Astrocyte of the spinal cord (primary cell): ENCODE measurements at regions not wholly inside any gene's neighbourhood (a gene's known extent, or its start where the extent isn't known, plus 50 kb on each side); places are given as distances from the start of the nearest gene placed in this dataset.

Source experiments
- DNase-seq: peaks from one replicate; pipeline ENCODE4 v3.0.0; 2011; ENCODE audit warnings: low read depth, low spot score
- H3K4me3 ChIP-seq: 2 replicates; pipeline ENCODE4 v1.5.1; 2011; ENCODE audit warnings: low read depth, mild to moderate bottlenecking, low read length, moderate library complexity
- in situ Hi-C: cut with HindIII; loops from 2 replicates; pipeline ENCODE4 v1.10.0; 2017; ENCODE audit warnings: low sequenced_read_pairs
- TF ChIP-seq, protein P1 (sequence below): IDR thresholded peaks from 2 replicates; pipeline ENCODE4 v1.5.1; 2012; ENCODE audit warnings: low read depth, mild to moderate bottlenecking, low read length, inconsistent platforms

DNA sequence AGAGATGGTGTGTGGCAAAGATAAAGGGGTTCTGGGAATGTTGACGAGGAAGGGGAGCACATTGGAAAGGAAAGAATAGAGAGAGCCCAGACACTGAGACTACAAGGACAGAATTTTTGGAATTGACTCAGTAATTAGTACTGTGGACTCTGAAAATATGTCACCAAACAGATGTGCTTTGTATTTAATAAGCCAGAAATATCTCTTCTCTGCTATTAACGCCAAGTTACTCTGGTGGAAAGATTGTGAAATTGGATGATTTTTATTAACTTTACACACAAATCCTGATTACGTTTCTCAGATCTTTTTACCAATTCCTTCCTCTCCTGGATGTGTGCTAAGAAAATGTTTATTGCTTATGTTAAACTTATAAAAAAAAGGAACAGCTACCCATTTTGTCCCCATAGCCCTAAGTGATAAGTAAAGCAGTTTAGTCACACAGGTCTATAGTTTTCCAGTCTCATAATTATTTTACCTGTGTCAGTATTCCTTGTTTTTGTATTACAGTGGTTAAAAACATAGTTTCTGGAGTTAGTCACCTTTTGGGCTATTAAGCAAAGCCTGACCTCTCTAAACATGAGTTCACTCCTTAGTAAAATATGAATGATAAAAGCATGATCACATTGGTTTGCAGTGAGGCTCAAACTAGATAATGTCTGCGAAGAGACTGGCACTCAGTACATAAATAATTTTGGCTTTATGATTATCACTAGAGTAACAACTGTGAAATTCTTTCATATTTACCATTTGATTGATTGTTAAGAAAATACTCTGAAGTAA lies 1068.3 kb downstream of the STIM2 start:
- in situ Hi-C loops, result no loop called here
- no peak overlapping the region for H3K4me3 ChIP-seq
- DNase-seq, result no peak
- TF ChIP-seq, protein P1, sequence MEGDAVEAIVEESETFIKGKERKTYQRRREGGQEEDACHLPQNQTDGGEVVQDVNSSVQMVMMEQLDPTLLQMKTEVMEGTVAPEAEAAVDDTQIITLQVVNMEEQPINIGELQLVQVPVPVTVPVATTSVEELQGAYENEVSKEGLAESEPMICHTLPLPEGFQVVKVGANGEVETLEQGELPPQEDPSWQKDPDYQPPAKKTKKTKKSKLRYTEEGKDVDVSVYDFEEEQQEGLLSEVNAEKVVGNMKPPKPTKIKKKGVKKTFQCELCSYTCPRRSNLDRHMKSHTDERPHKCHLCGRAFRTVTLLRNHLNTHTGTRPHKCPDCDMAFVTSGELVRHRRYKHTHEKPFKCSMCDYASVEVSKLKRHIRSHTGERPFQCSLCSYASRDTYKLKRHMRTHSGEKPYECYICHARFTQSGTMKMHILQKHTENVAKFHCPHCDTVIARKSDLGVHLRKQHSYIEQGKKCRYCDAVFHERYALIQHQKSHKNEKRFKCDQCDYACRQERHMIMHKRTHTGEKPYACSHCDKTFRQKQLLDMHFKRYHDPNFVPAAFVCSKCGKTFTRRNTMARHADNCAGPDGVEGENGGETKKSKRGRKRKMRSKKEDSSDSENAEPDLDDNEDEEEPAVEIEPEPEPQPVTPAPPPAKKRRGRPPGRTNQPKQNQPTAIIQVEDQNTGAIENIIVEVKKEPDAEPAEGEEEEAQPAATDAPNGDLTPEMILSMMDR, result no peak

- TF ChIP-seq, protein P1, result no peak
- DNase-seq, result no peak
- no peak overlapping the region for H3K4me3 ChIP-seq
- in situ Hi-C loops, result no loop called here
Observed at GRCh38 chr4:27930291-27930690, 1069.7 kb downstream of the STIM2 start.

- no peak for DNase-seq
- in situ Hi-C loops, result no loop called here
- TF ChIP-seq, protein P1, result no peak
- H3K4me3 ChIP-seq, result no peak overlapping the region
Observed at GRCh38 chr4:27930976-27931375, 1070.3 kb downstream of the STIM2 start.

GRCh38 chr4:27931584-27931983 lies 1070.9 kb downstream of the STIM2 start:
- no peak overlapping the region for H3K4me3 ChIP-seq
- DNase-seq, result no peak
- TF ChIP-seq, protein P1, result no peak
- in situ Hi-C loops, result no loop called here

GRCh38 chr4:27934871-27935270 lies 1074.2 kb downstream of the STIM2 start:
- TF ChIP-seq, protein P1, result no peak
- DNase-seq, result no peak
- no peak overlapping the region for H3K4me3 ChIP-seq
- in situ Hi-C loops, result no loop called here

DNA sequence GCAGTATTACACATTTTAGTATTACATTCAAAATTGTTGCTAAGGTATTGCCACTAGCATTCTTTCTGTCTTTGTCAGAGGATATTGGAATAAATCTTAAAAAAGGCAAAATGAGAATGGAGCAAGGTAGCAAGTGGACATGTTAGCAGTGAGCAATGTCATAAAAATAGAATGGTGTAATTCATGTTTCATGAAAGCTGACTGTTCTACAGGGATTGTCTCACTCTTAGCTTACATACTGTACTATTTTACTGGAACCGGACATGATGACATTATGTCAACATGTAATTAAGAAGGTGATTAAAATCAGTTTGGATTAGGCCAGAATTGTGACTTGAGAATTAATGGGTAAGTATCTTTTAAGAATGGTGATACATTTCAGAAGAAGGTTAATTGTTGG lies 1086.2 kb downstream of the STIM2 start:
- in situ Hi-C loops, result no loop called here
- TF ChIP-seq, protein P1, result no peak
- no peak overlapping the region for H3K4me3 ChIP-seq
- no peak for DNase-seq
